ENCODE measurements at regions not wholly inside any gene's neighbourhood (a gene's known extent, or its start where the extent isn't known, plus 50 kb on each side); places are given as distances from the start of the nearest gene placed in this dataset.

GRCh38 chr1:82323144-82323841, 522.6 kb downstream of the ADGRL2 start:
- in situ Hi-C loops (cut with MboI; ENCODE audit: low pct_unique_long_range_greater_than_20kb, low sequenced_read_pairs, unreplicated experiment), result no loop called here
- no peak for DNase-seq (ENCODE audit: low spot score)
- TF ChIP-seq, protein P1, sequence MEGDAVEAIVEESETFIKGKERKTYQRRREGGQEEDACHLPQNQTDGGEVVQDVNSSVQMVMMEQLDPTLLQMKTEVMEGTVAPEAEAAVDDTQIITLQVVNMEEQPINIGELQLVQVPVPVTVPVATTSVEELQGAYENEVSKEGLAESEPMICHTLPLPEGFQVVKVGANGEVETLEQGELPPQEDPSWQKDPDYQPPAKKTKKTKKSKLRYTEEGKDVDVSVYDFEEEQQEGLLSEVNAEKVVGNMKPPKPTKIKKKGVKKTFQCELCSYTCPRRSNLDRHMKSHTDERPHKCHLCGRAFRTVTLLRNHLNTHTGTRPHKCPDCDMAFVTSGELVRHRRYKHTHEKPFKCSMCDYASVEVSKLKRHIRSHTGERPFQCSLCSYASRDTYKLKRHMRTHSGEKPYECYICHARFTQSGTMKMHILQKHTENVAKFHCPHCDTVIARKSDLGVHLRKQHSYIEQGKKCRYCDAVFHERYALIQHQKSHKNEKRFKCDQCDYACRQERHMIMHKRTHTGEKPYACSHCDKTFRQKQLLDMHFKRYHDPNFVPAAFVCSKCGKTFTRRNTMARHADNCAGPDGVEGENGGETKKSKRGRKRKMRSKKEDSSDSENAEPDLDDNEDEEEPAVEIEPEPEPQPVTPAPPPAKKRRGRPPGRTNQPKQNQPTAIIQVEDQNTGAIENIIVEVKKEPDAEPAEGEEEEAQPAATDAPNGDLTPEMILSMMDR (IDR thresholded peaks at IDR 0.05; ENCODE audit: extremely low read depth, insufficient read depth, missing control alignments), result no peak

- in situ Hi-C loops (cut with MboI; ENCODE audit: low pct_unique_long_range_greater_than_20kb, low sequenced_read_pairs, unreplicated experiment), result no loop called here
- TF ChIP-seq, protein P1 (IDR thresholded peaks at IDR 0.05; ENCODE audit: extremely low read depth, insufficient read depth, missing control alignments), result no peak
- DNase-seq (ENCODE audit: low spot score), result no peak
These were observed 521.1 kb downstream of the ADGRL2 start for GRCh38 chr1:82321794-82322193.

- no peak for DNase-seq (ENCODE audit: low spot score)
- TF ChIP-seq, protein P1 (IDR thresholded peaks at IDR 0.05; ENCODE audit: extremely low read depth, insufficient read depth, missing control alignments), result no peak
- in situ Hi-C loops (cut with MboI; ENCODE audit: low pct_unique_long_range_greater_than_20kb, low sequenced_read_pairs, unreplicated experiment), result no loop called here
These were observed 518.8 kb downstream of the ADGRL2 start for GRCh38 chr1:82319546-82319945.

GRCh38 chr1:82318921-82319320, 518.2 kb downstream of the ADGRL2 start:
- in situ Hi-C loops (cut with MboI; ENCODE audit: low pct_unique_long_range_greater_than_20kb, low sequenced_read_pairs, unreplicated experiment), result no loop called here
- no peak for DNase-seq (ENCODE audit: low spot score)
- TF ChIP-seq, protein P1 (IDR thresholded peaks at IDR 0.05; ENCODE audit: extremely low read depth, insufficient read depth, missing control alignments), result no peak

DNA sequence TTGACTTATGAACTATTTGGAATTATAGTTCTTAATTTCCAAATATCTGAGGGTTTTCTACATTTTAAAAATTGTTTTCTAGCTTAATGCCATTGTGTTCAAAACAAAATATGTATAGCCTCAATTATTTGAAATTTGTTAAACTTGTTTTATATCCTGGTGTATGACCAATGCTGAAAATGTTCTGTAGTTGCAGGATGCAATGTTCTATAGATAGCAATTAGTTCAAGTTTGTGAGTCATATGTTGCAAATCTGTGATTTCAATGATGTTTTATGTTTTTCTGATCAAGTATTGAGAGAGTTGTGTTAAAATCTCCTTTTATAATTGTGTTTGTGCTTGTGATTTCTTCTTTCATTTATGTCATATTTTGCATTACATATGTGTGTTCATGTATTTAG, 517.5 kb downstream of the ADGRL2 start:
- in situ Hi-C loops (cut with MboI; ENCODE audit: low pct_unique_long_range_greater_than_20kb, low sequenced_read_pairs, unreplicated experiment), result no loop called here
- TF ChIP-seq, protein P1 (IDR thresholded peaks at IDR 0.05; ENCODE audit: extremely low read depth, insufficient read depth, missing control alignments), result no peak
- DNase-seq (ENCODE audit: low spot score), result no peak

DNA sequence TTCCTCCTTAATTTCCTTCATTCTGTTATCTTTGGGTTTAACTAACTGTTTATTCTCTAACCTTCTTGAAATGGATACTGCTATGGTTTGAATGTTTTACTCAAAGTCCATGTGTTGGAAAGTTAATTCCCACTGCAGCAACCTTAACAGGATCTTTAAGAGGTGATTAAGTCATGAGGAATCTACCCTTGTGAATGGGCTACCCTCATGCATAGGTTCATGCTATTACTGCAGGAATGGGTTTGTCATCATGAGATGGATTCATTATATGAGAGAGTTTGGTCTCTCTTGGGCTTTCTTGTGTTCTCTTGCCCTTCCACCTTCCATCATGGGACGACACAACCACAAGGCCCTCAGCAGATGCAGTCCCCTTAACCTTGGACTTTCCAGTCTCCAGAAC, 516.9 kb downstream of the ADGRL2 start:
- in situ Hi-C loops (cut with MboI; ENCODE audit: low pct_unique_long_range_greater_than_20kb, low sequenced_read_pairs, unreplicated experiment), result no loop called here
- no peak for DNase-seq (ENCODE audit: low spot score)
- TF ChIP-seq, protein P1 (IDR thresholded peaks at IDR 0.05; ENCODE audit: extremely low read depth, insufficient read depth, missing control alignments), result no peak

Data from GM13977 (cell line).